Caco-2 (cell line): ENCODE measurements at regions not wholly inside any gene's neighbourhood (a gene's known extent, or its start where the extent isn't known, plus 50 kb on each side); places are given as distances from the start of the nearest gene placed in this dataset.
"Not testable (repeated sequence)": the region's sequence is repeated elsewhere in the genome, so short reads cannot be mapped to it uniquely, and the experiment has no call there.

ENCODE experiments used
- BruUV-seq: library from RNA; stranded (reverse); fragments of 400-500 nt; replicated peaks from 2 replicates; lab custom pipeline; 2021; lab: Mats Ljungman, UMichigan
- CTCF ChIA-PET: fragments of 300-600 bp; sonication (Branson Sonifier 250); formaldehyde crosslinking; loops from one replicate; lab custom pipeline; 2022; ENCODE audit warnings: antibody characterized with exemption; lab: Charles Lee
- POLR2A ChIA-PET: fragments of 300-600 bp; sonication (Branson Sonifier 250); formaldehyde crosslinking; loops from one replicate; lab custom pipeline; 2022; ENCODE audit warnings: antibody characterized with exemption; lab: Charles Lee
- DNase-seq, 2 experiments: peaks; one replicate each; pipeline versions ENCODE4 v3.0.0 to v3.0.0-alpha.2; 2020 to 2022
- H3K27me3 ChIP-seq: replicated peaks from 2 replicates; pipeline ENCODE4 v1.6.0; 2011; ENCODE audit warnings: low read length; ENCODE audit not compliant: control insufficient read depth, insufficient read depth
- H3K36me3 ChIP-seq: 2 replicates; pipeline ENCODE4 v1.5.1; 2011; ENCODE audit warnings: low read length; ENCODE audit not compliant: control insufficient read depth, insufficient read depth
- H3K4me1 ChIP-seq: fragments of 250-450 bp; sonication (Bioruptor Pico); 2 replicates; pipeline ENCODE4 v1.5.1; 2020; ENCODE audit warnings: mild to moderate bottlenecking
- H3K4me3 ChIP-seq: 2 replicates; pipeline ENCODE4 v1.5.1; 2011; ENCODE audit warnings: low read depth, mild to moderate bottlenecking, control low read depth, low read length
- H3K9me3 ChIP-seq: fragments of 250-450 bp; sonication (Bioruptor Pico); 2 replicates; pipeline ENCODE4 v1.5.1; 2020; ENCODE audit warnings: mild to moderate bottlenecking, moderate library complexity
- H3K27ac Mint-ChIP-seq: one replicate; pipeline ENCODE4 v1.8.0; 2022; ENCODE audit warnings: mixed read lengths; ENCODE audit not compliant: unreplicated experiment
- H3K27me3 Mint-ChIP-seq: one replicate; pipeline ENCODE4 v1.8.0; 2022; ENCODE audit warnings: mixed read lengths; ENCODE audit not compliant: insufficient read depth, unreplicated experiment
- H3K36me3 Mint-ChIP-seq: one replicate; pipeline ENCODE4 v1.8.0; 2022; ENCODE audit warnings: mild to moderate bottlenecking, mixed read lengths; ENCODE audit not compliant: insufficient read depth, unreplicated experiment
- H3K4me1 Mint-ChIP-seq: one replicate; pipeline ENCODE4 v1.8.0; 2022; ENCODE audit warnings: low read depth, mixed read lengths; ENCODE audit not compliant: unreplicated experiment
- H3K4me3 Mint-ChIP-seq: one replicate; pipeline ENCODE4 v1.8.0; 2022; ENCODE audit warnings: mild to moderate bottlenecking, moderate library complexity, mixed read lengths; ENCODE audit not compliant: unreplicated experiment
- H3K9me3 Mint-ChIP-seq: one replicate; pipeline ENCODE4 v1.8.0; 2022; ENCODE audit warnings: mixed read lengths; ENCODE audit not compliant: unreplicated experiment
- intact Hi-C: fragments of 100-400 bp; cut with micrococcal nuclease; formaldehyde crosslinking; loops from one replicate; pipeline ENCODE4 v1.10.0; 2022; ENCODE audit not compliant: unreplicated experiment
- TF ChIP-seq, protein P1 (sequence below), 2 experiments: fragments of 200-600 bp in 1 of 2; IDR thresholded peaks; 1 replicate in 1 of 2; 2 replicates in 1 of 2; pipeline versions ENCODE4 v1.5.1 to v1.8.0; 2011 to 2022; ENCODE audit warnings: antibody characterized with exemption in 1 of 2, control low read depth in 1 of 2, inconsistent platforms in 1 of 2, low read depth in 1 of 2, low read length in 1 of 2, mild to moderate bottlenecking in 1 of 2, moderate library complexity in 1 of 2; ENCODE audit not compliant: insufficient read depth in 1 of 2, severe bottlenecking in 1 of 2, unreplicated experiment in 1 of 2

DNA sequence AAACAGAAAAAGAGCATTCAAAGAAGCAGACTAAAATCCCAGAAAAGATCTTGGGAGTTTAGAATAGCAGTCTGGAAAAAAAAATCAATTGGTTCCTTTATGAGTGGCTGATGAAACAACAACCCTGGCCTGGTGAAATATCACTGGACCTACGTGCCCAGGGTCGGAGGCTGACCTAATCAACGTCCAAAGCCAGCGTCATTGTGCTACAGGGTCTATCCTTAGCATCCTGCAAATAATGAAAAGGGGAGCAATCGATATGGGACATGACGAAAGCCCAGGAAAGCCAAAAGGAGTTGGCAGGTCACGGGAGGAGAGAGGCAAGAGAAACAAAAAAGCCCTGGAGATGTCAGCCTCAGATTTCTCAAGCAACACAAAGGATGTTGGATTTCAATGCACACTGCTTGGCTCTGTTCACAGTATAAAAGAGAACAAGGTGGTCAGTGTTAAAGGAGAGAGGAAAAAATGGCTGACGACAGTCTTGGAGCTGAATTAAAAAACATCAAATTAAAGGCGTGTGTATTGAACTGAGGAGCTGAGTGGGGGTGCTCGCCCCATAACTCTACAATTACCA is 148.8 kb downstream of the BLID start:
- CTCF ChIA-PET: no interaction called here
- TF ChIP-seq, protein P1, sequence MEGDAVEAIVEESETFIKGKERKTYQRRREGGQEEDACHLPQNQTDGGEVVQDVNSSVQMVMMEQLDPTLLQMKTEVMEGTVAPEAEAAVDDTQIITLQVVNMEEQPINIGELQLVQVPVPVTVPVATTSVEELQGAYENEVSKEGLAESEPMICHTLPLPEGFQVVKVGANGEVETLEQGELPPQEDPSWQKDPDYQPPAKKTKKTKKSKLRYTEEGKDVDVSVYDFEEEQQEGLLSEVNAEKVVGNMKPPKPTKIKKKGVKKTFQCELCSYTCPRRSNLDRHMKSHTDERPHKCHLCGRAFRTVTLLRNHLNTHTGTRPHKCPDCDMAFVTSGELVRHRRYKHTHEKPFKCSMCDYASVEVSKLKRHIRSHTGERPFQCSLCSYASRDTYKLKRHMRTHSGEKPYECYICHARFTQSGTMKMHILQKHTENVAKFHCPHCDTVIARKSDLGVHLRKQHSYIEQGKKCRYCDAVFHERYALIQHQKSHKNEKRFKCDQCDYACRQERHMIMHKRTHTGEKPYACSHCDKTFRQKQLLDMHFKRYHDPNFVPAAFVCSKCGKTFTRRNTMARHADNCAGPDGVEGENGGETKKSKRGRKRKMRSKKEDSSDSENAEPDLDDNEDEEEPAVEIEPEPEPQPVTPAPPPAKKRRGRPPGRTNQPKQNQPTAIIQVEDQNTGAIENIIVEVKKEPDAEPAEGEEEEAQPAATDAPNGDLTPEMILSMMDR (IDR thresholded peaks at IDR 0.05; ENCODE audit: insufficient read depth in 1 of 2, low read depth in 1 of 2, low read length in 1 of 2, severe bottlenecking in 1 of 2, unreplicated experiment in 1 of 2): no peak
- POLR2A ChIA-PET: no interaction called here
- BruUV-seq: no TSS peak
- Histone ChIP-seq H3K36me3 (no peaks in the 10 kb centered on the region), H3K4me3 (no peak overlapping the region), H3K4me1 (no peaks in the 10 kb centered on the region), H3K9me3 (no peaks in the 10 kb centered on the region), H3K27me3 (no peaks in the 10 kb centered on the region)
- H3K4me3 Mint-ChIP-seq: no peak overlapping the region
- intact Hi-C loops: no loop called here
- H3K36me3 Mint-ChIP-seq: no peaks in the 10 kb centered on the region
- H3K9me3 Mint-ChIP-seq: no peaks in the 10 kb centered on the region
- peaks cover 12% of the 10 kb centered on the region for H3K27me3 Mint-ChIP-seq
- H3K4me1 Mint-ChIP-seq: no peaks in the 10 kb centered on the region
- no peak for DNase-seq
- H3K27ac Mint-ChIP-seq: no peak overlapping the region

DNA sequence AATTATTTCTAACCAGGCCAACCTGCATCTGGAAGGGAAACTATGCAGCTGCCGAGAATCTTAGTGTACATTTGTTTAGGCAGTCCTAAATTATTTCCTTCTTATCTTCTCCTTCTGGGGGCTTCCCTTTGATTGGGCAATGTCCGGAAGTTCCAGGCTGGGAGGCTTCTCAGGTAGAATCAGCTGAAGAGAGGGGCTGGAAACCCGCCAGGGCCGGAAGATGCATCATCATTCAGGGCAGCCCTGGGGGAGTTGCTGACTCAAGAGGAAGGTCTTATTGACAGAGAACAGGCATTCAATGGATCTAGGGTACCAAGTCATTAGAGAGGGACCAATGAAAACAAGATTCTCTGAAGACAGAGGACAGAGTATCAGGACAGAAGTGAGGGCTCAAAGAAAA is 150.7 kb downstream of the BLID start:
- DNase-seq: no peak
- no TSS peak for BruUV-seq
- Mint-ChIP-seq H3K27me3 (peaks cover 12% of the 10 kb centered on the region), H3K36me3 (no peaks in the 10 kb centered on the region), H3K4me1 (no peaks in the 10 kb centered on the region), H3K27ac (no peak overlapping the region), H3K9me3 (no peaks in the 10 kb centered on the region), H3K4me3 (no peak overlapping the region)
- Histone ChIP-seq H3K4me1 (no peaks in the 10 kb centered on the region), H3K4me3 (no peak overlapping the region), H3K36me3 (no peaks in the 10 kb centered on the region), H3K27me3 (no peaks in the 10 kb centered on the region), H3K9me3 (no peaks in the 10 kb centered on the region)
- ChIA-PET CTCF (no interaction called here), POLR2A (no interaction called here)
- TF ChIP-seq, protein P1 (IDR thresholded peaks at IDR 0.05; ENCODE audit: insufficient read depth in 1 of 2, low read depth in 1 of 2, low read length in 1 of 2, severe bottlenecking in 1 of 2, unreplicated experiment in 1 of 2): no peak
- intact Hi-C loops: no loop called here

DNA sequence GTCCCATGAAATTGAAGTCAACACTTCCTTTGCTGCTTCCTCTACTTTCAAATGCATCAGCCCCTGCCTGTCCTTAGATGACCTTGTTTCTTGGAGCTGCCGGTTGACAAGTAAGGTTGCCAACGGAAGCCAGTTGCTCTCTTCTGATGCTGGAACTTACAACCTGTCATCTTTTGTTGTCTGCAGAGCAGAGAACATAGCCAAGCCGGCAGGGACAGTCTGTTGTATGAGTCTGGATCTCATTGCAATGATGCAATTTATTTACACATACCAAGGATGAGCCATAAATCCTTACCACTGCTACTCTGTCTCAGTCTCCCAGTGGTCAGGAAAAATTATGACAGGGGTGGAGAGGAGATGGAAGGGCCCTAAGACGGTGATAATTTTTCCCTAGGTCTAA is 151.4 kb downstream of the BLID start:
- H3K4me1 ChIP-seq: no peaks in the 10 kb centered on the region
- ChIA-PET CTCF (no interaction called here), POLR2A (no interaction called here)
- no TSS peak for BruUV-seq
- no peaks in the 10 kb centered on the region for H3K9me3 Mint-ChIP-seq
- H3K36me3 ChIP-seq: no peaks in the 10 kb centered on the region
- DNase-seq: peak in 1 of 2 experiments; percentile 14
- H3K36me3 Mint-ChIP-seq: no peaks in the 10 kb centered on the region
- no peak overlapping the region for H3K4me3 Mint-ChIP-seq
- no peak overlapping the region for H3K27ac Mint-ChIP-seq
- TF ChIP-seq, protein P1 (IDR thresholded peaks at IDR 0.05; ENCODE audit: insufficient read depth in 1 of 2, low read depth in 1 of 2, low read length in 1 of 2, severe bottlenecking in 1 of 2, unreplicated experiment in 1 of 2): no peak
- peaks cover 12% of the 10 kb centered on the region for H3K27me3 Mint-ChIP-seq
- intact Hi-C loops: loop anchor here (1.0 kb wide), 1 partner anchor 308 kb away; no protein-coding TSS in a partner anchor
- H3K27me3 ChIP-seq: no peaks in the 10 kb centered on the region
- no peak overlapping the region for H3K4me3 ChIP-seq
- no peaks in the 10 kb centered on the region for H3K4me1 Mint-ChIP-seq
- no peaks in the 10 kb centered on the region for H3K9me3 ChIP-seq

DNA sequence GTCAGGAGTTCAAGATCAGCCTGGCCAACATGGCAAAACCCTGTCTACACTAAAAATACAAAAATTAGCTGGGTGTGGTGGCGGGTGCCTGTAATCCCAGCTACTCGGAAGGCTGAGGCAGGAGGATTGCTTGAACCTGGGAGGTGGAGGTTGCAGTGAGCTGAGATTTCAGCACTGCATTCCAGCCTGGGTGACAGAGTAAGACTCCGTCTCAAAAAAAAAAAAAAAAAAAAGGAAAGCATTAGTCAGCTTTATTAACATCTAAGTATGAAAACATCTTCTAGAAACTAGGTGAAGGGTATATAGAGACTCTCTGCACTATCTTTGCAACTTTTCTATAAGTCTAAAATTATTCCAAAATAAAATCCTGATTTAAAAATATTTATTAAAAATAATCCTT is 152.2 kb downstream of the BLID start:
- H3K4me3 Mint-ChIP-seq, CTCF ChIA-PET, H3K4me1 ChIP-seq, H3K27me3 ChIP-seq, BruUV-seq, H3K4me1 Mint-ChIP-seq, H3K36me3 ChIP-seq, DNase-seq, H3K9me3 ChIP-seq, H3K27ac Mint-ChIP-seq, H3K36me3 Mint-ChIP-seq, H3K9me3 Mint-ChIP-seq, H3K4me3 ChIP-seq, POLR2A ChIA-PET: not testable (repeated sequence)
- peaks cover 17% of the 10 kb centered on the region for H3K27me3 Mint-ChIP-seq
- intact Hi-C loops: loop anchor here (1.0 kb wide), 1 partner anchor 308 kb away; no protein-coding TSS in a partner anchor
